ENCODE measurements at regions not wholly inside any gene's neighbourhood (a gene's known extent, or its start where the extent isn't known, plus 50 kb on each side); places are given as distances from the start of the nearest gene placed in this dataset.

- DNase-seq (ENCODE audit: extremely low spot score) = peak; percentile 0
- ChIA-PET CTCF (interaction anchor here (1.3 kb wide), 1 partner anchor 16 kb away, joined by 5 read pairs; no protein-coding TSS in a partner anchor), POLR2A (no interaction called here)
- no peak for TF ChIP-seq CTCF (IDR thresholded peaks at IDR 0.05; ENCODE audit: control extremely low read depth, extremely low read depth, low read depth, missing control alignments)
Measured at GRCh38 chr7:39880556-39880955, 69.5 kb upstream of the CDK13 start.

- TF ChIP-seq CTCF (IDR thresholded peaks at IDR 0.05; ENCODE audit: control extremely low read depth, extremely low read depth, low read depth, missing control alignments) = no peak
- DNase-seq (ENCODE audit: extremely low spot score) = no peak
- CTCF ChIA-PET = interaction anchor here (1.1 to 4.4 kb wide), 2 partner anchors 14 to 18 kb away, joined by 3 to 32 read pairs; no protein-coding TSS in a partner anchor
- POLR2A ChIA-PET = no interaction called here
Measured at GRCh38 chr7:39882148-39882784, 67.8 kb upstream of the CDK13 start.

- CTCF ChIA-PET = interaction anchor here (0.8 to 4.4 kb wide), 6 partner anchors 10 to 251 kb away, joined by 3 to 32 read pairs (median 3); partner anchors contain the start of genes MPLKIP and SUGCT
- TF ChIP-seq CTCF (IDR thresholded peaks at IDR 0.05; ENCODE audit: control extremely low read depth, extremely low read depth, low read depth, missing control alignments) = no peak
- POLR2A ChIA-PET = no interaction called here
- no peak for DNase-seq (ENCODE audit: extremely low spot score)
Measured at GRCh38 chr7:39883812-39884390, 66.2 kb upstream of the CDK13 start.

- POLR2A ChIA-PET = no interaction called here
- DNase-seq (ENCODE audit: extremely low spot score) = no peak
- no peak for TF ChIP-seq CTCF (IDR thresholded peaks at IDR 0.05; ENCODE audit: control extremely low read depth, extremely low read depth, low read depth, missing control alignments)
- CTCF ChIA-PET = interaction anchor here (0.9 to 3.2 kb wide), 3 partner anchors 8 to 164 kb away, joined by 4 to 21 read pairs (median 4); no protein-coding TSS in a partner anchor
Measured at GRCh38 chr7:39888171-39888853, 61.7 kb upstream of the CDK13 start.

GRCh38 chr7:39890411-39890810, 59.6 kb upstream of the CDK13 start:
- POLR2A ChIA-PET = no interaction called here
- CTCF ChIA-PET = no interaction called here
- no peak for TF ChIP-seq CTCF (IDR thresholded peaks at IDR 0.05; ENCODE audit: control extremely low read depth, extremely low read depth, low read depth, missing control alignments)
- no peak for DNase-seq (ENCODE audit: extremely low spot score)

- POLR2A ChIA-PET = no interaction called here
Measured at GRCh38 chr7:39891894-39892293, 58.2 kb upstream of the CDK13 start.

More at GRCh38 chr7:39891894-39892293, 58.2 kb upstream of the CDK13 start:
- CTCF ChIA-PET = interaction anchor here (1.1 to 10.1 kb wide), 3 partner anchors 160 to 311 kb away, joined by 3 to 170 read pairs (median 5); partner anchors contain the start of genes MPLKIP and SUGCT
- DNase-seq (ENCODE audit: extremely low spot score) = no peak
- TF ChIP-seq CTCF (IDR thresholded peaks at IDR 0.05; ENCODE audit: control extremely low read depth, extremely low read depth, low read depth, missing control alignments) = no peak

Data from GM10248 (cell line).